Astrocyte of the cerebellum (primary cell): ENCODE measurements at regions not wholly inside any gene's neighbourhood (a gene's known extent, or its start where the extent isn't known, plus 50 kb on each side); places are given as distances from the start of the nearest gene placed in this dataset.

Experiments used
- DNase-seq: peaks from one replicate; pipeline ENCODE4 v3.0.0-alpha.2; 2011; ENCODE audit warnings: low read depth
- H3K4me3 ChIP-seq: 2 replicates; pipeline ENCODE4 v1.5.1; 2011; ENCODE audit warnings: mild to moderate bottlenecking, low read depth, low read length, moderate library complexity
- CTCF ChIP-seq: IDR thresholded peaks from 2 replicates; pipeline ENCODE4 v1.5.1; 2012; ENCODE audit warnings: low read length, low read depth, moderate library complexity, mild to moderate bottlenecking; ENCODE audit errors: missing control alignments
- in situ Hi-C: cut with HindIII; loops from 2 replicates; pipeline ENCODE4 v1.10.0; 2017; ENCODE audit warnings: low sequenced_read_pairs

- TF ChIP-seq CTCF, result no peak
- DNase-seq, result no peak
- no peak overlapping the region for H3K4me3 ChIP-seq
- in situ Hi-C loops, result no loop called here
Measured at GRCh38 chr2:144230033-144230432, 289.9 kb downstream of the ZEB2 start.

GRCh38 chr2:144229296-144229695, 290.6 kb downstream of the ZEB2 start:
- no peak for TF ChIP-seq CTCF
- in situ Hi-C loops, result no loop called here
- no peak overlapping the region for H3K4me3 ChIP-seq
- DNase-seq, result no peak

GRCh38 chr2:144227427-144228105, 292.4 kb downstream of the ZEB2 start:
- TF ChIP-seq CTCF, result no peak
- in situ Hi-C loops, result no loop called here

GRCh38 chr2:144225076-144225475, 294.8 kb downstream of the ZEB2 start:
- no peak for TF ChIP-seq CTCF
- in situ Hi-C loops, result no loop called here
- no peak overlapping the region for H3K4me3 ChIP-seq
- no peak for DNase-seq

More at GRCh38 chr2:144227427-144228105, 292.4 kb downstream of the ZEB2 start:
- H3K4me3 ChIP-seq, result no peak overlapping the region
- DNase-seq, result no peak

GRCh38 chr2:144224472-144224871, 295.4 kb downstream of the ZEB2 start:
- no peak for DNase-seq
- in situ Hi-C loops, result no loop called here
- no peak for TF ChIP-seq CTCF
- no peak overlapping the region for H3K4me3 ChIP-seq

- no peak for DNase-seq
- in situ Hi-C loops, result no loop called here
- TF ChIP-seq CTCF, result no peak
- H3K4me3 ChIP-seq, result no peak overlapping the region
Measured at GRCh38 chr2:144219979-144220378, 299.9 kb downstream of the ZEB2 start.
